EL (cell line): ENCODE measurements at regions not wholly inside any gene's neighbourhood (a gene's known extent, or its start where the extent isn't known, plus 50 kb on each side); places are given as distances from the start of the nearest gene placed in this dataset.

ENCODE experiments used
- DNase-seq: peaks from one replicate; pipeline ENCODE4 v3.0.0-alpha.2; 2016

DNA sequence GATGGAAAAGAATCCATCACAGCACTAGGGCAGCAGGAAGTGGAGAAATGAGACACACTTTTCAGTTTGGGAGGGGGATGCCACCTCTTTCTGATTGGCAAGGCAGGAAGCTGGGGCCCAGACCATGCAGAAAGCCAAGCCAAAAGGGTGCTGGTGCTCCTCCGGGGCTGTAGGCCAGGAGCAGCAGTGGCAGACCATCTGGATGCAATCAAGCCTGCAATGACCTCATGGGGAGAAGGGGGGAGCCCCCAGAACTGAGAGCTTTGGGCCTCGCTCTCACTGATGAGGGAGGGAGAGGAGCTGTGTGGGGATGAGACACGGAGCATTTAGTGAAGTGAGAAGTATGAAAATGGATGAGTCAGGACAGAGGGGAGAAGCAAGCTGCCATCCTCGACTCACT lies 141.3 kb upstream of the NALF2 start:
- DNase-seq: peak; percentile 82

GRCh38 chrX:69362354-69362753 lies 141.8 kb upstream of the NALF2 start:
- peak; percentile 33 for DNase-seq

GRCh38 chrX:69361311-69361845 lies 142.7 kb upstream of the NALF2 start:
- peak; percentile 71 for DNase-seq

DNA sequence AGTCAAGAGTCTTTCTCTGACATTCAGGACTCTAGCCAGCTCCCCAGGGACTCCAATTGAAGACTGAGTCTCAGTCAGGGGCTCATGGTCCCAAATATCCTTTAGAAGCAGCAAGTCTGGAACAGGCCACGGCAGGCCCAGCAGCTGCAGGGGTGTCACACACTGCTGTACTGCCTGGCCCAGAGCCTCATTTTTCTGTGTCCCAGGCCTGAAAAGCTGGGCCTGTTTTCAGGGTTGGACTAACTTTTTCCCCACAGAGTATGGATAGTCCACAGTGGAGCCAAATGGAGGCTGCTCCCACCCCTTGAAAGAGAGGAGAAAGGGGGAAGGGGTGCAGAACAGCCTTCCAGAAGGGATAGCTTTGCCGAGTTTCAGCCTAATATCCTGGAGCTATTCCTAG lies 146.8 kb upstream of the NALF2 start:
- no peak for DNase-seq

GRCh38 chrX:69324851-69325250 lies 159.6 kb upstream of the PJA1 start:
- no peak for DNase-seq

- no peak for DNase-seq
Measured at GRCh38 chrX:69323786-69324720, 158.8 kb upstream of the PJA1 start.

- no peak for DNase-seq
Measured at GRCh38 chrX:69321789-69322188, 156.5 kb upstream of the PJA1 start.

DNA sequence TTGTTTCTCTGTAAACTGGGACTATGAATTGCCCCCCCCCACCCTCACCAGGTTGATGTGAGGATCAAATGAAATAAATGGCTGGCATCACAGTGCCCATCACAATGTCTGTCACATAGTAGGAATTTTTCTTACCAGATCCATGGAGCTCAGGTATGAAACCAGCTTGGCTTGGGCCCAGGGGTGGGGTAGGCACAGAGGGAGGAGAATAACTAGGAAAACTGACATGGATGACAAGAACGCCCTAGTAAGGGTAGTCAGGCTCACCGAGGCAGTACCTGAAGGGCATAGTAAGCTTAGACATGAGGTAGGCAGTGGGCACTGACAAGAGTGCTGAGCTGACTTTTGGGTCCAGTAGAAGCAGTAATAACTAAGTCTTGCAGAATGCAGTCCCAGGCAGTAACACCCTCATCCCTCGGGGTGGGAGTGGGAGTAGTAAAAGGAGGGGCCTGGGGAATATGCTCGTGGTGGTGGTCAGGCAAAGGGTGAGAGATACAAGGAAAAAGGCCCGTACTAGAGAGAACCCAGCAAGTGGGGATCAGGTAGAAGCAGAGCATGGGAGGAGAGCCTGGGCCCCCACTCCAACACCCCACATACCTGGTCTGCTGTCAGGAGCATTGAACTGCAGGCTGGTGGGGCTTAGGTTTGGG lies 155.9 kb upstream of the PJA1 start:
- DNase-seq: no peak

- no peak for DNase-seq
Measured at GRCh38 chrX:69320116-69320515, 154.9 kb upstream of the PJA1 start.

- DNase-seq: no peak
Measured at GRCh38 chrX:69319376-69319775, 154.1 kb upstream of the PJA1 start.

GRCh38 chrX:69318651-69319340 lies 153.5 kb upstream of the PJA1 start:
- no peak for DNase-seq

GRCh38 chrX:69317721-69318120 lies 152.5 kb upstream of the PJA1 start:
- DNase-seq: no peak

DNA sequence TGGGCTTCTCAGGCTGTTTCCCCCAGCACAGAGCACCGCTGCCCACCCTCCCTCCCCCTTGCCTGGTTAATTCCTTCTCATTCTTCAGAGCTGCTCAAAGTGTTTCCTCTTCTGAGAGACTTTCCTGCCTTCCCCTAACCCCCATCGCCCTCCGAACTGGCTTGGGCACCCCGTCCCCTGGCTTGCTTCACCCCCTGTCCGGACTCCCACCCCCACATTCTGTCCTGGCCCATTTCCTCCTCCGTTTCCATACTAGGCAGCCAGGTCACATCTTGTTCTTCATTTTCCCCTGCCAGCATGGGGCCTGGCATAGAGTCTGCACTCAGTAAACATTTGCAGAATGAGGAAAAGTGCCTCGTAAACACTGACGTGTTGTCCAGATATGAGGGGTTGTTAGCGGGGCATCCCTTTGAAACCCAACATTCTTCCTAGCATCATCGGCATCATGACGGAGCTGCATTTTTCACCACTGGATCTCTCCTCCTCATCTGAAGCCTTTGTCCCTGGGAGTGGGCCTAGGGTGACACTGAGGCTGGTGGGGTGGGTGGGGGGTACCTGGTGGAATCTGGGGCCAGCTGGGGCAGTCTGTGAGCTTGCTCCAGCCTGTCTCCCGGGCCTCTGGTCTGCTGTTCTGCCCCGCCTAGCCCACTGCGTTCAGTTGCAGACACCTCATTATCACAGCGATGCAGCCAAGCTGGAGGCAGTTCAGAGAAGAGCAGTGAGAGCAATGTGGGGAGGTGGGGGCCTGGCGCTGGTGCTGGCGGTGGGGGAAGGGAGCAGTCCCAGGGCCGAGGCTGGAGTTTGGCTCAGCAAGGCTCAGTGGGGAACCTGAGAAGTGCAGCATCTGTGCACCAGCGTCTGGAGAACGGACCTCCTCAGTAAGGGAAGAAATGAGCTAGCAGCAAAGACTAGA lies 149.4 kb upstream of the PJA1 start:
- DNase-seq: no peak

GRCh38 chrX:69313617-69314290 lies 148.5 kb upstream of the PJA1 start:
- DNase-seq: no peak

DNA sequence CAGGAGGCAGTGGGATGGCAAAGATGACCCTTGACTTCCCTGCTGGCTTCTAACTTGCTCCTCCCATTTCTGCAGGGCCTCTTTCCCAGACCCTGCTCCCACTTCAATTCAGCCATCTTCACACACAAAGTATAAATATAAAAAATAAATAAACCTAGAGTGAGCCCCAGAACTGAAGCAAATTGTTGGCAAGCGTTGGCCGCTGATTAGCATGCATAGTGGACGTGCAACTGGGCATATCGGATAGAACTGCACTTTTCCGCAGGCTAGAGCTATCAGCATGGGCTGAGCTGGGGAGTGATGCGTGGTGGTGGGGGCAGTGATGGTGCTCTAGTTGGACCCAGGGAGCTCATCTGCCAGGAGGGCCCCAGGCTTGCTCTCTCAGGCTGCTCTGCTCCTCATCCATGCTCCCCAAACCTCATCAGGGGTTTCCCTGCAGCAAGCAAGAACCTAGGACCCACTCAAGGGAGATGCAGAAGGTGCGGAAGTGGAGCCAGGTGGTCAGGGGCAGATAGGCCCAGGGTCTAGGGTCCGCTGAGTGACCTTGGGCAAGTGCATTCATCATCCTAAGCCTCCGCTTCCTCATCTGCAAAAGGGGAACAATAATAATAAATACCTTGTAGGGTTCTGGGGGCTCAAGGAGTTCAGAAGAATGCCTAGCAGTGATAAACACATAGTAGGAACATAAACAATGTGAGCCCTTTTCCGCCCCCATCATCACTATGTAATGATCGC lies 146.8 kb upstream of the PJA1 start:
- no peak for DNase-seq

- no peak for DNase-seq
Measured at GRCh38 chrX:69309074-69309792, 144.0 kb upstream of the PJA1 start.

GRCh38 chrX:69307756-69308155 lies 142.5 kb upstream of the PJA1 start:
- DNase-seq: no peak

DNA sequence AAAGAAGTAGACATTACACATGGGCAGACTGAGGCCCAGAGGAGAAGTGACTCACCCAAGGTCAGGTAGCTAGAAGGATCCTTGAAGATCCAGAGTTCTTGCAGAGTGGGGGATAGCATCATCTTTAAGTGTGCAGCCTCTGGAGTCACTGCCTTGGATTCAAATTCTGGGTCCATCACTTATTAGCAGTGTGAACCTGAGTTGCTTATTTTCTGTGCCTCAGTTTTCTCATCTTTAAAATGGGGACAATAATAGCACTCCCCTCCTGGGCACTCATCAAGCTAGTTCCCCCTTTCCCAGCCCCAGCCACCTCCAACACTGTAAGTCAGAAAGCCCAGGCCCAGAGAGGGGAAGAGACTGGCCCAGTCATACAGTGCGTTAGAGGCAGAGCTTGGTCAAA lies 141.8 kb upstream of the PJA1 start:
- DNase-seq: no peak

DNA sequence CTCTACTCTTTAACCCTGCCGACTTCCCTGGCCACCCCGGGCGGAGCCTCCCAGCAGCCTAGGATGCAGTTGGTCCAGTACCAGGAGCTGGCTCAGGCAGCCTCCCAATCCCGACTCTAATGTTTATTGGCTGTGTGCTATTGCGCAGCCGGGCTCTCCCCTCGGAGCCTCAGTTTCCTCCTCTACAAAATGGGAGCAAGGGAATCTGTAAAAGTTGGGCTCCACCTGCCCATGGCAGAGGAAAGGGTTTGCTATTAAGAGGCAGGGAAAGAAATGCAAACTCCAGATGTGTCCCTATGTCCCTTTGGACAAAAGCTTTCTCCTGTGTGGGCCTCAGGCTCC lies 140.8 kb upstream of the PJA1 start:
- no peak for DNase-seq

- DNase-seq: no peak
Measured at GRCh38 chrX:69305333-69306062, 140.2 kb upstream of the PJA1 start.
